ENCODE measurements at regions not wholly inside any gene's neighbourhood (a gene's known extent, or its start where the extent isn't known, plus 50 kb on each side); places are given as distances from the start of the nearest gene placed in this dataset.

DNA sequence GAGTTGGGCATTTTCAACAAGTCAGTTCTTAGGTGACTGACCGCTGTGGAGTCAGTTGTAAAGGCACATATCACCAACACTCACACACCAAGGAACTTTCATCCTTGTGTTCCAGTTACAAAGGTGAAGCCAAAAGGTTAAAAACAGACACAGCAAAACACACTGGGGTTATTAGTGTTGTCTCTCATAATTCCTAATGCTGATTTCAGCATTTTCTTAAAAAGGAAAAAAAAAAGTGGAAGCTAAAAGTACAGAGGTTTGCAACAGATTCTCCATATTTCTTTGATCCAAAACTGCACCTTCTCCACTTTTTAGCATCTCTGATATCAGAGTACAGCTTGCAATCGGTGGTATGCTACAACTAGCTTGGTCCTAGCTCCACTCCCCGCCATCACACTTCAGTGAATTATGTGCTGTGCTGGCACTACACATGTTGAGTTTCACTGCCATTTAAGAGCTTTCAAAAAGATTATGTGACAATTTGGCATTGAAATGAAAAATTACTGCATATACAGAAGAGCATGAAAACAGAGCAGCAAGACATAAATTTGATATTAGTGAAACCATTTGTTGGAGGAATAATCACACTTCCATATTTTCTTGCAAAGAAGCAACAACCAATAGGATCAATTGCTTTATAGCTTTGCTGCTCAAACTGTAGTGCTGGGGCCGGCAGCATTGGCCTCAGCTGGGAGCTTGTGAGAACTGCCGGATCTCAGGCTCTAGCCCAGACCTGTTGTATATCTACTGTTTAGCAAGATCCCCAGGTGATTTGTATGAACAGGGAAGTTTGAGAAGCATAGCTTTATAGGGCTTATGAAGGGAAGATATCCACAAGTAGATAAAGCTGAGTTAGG is 62.3 kb upstream of the DAPL1 start:
- DNase-seq = no peak

- DNase-seq = no peak
Measured at GRCh38 chr2:158733430-158733755, 61.7 kb upstream of the DAPL1 start.

DNA sequence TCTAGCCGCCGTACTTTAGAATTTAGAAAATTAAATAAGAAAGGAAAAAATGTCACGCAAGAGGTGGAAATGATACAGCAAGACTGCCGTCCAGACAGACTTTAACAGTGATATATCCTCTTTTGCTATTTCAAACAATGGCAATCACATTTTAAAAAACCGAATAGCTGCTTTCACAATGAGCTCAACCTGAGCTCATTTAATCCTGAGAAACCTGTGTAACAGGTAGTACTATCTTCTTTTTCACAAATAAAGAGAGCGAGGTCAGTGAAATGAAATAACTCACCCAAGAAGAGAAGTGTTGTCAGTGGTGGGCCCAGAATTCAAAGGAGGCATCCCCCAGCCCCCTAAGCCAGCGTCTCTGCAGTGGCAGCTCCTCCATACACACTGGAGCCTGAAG is 60.7 kb upstream of the DAPL1 start:
- DNase-seq = no peak

DNA sequence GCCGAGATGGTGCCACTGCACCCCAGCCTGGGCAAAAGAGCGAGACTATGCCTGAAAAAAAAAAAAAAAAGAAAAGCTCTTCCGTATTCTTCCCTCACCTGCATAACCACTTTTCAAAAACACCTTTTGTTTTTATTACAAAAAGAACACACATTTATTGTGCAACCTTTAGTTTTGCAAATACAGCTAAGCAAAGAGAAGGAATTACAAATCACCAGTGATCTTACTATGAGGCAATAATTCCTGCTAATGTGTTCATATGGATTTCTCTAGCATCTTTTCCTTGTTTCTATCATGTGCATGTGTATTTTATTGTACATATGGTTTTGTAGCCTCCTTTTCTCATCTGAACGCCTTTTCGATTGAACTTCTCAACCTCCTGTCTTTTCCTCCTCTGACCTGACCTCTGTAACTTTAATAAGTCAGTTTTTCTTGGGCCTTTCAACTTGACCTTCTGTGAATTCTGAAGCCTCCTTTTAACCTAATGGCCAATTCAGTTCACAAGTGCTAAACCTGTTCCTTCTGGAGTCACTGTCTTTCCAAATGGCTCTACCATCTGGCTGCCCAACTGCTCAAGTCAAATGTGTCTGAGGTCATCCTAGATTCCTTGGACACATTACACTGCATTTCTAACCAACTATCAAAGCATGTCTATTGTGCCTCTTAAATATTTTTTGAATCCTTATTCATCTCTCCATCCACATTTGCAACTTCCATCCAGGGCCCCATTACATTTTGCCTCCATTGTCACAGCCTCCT is 59.1 kb upstream of the DAPL1 start:
- peak in 1 of 2 experiments; percentile 33 for DNase-seq

DNA sequence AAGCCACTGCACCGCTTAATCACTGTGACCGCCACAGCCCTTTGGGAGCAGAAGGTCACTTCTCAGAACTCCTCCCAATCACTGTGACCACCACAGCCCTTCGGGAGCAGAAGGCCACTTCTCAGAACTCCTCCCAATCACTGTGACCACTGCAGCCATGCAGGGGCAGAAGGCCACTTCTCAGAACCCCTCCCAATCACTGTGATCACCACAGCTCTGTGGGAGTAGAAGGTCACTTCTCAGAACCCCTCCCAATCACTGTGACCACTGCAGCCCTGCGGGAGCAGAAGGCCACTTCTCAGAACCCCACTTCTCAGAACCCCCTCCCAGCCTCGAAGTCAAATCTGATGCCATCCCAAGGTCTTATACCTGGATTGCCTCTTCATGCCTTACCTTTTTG is 56.8 kb upstream of the DAPL1 start:
- DNase-seq = no peak

- no peak for DNase-seq
Measured at GRCh38 chr2:158740127-158740526, 55.0 kb upstream of the DAPL1 start.

GRCh38 chr2:158740621-158741020 is 54.5 kb upstream of the DAPL1 start:
- DNase-seq = peak; percentile 58 to 82

GRCh38 chr2:158741625-158742024 is 53.5 kb upstream of the DAPL1 start:
- DNase-seq = no peak

DNA sequence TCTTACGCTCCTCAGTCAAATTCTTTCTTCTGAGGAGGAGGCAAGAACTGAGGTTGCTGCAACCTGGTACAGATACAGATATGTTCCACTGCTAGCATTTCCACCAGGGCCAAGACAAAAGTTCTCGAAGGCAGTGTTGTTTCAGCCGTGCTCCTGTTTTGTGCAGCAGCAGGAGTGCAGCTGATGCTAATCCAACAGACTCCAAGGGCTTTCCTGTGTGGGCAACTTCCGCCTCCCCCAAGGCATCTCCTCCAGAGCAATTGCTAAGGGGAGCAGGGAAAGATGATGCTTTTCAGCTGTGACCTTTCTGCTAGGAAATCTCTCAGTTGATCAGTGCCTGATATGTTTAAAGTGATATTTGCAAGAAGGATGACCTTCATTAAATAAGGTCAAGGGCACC is 52.6 kb upstream of the DAPL1 start:
- DNase-seq = no peak

DNA sequence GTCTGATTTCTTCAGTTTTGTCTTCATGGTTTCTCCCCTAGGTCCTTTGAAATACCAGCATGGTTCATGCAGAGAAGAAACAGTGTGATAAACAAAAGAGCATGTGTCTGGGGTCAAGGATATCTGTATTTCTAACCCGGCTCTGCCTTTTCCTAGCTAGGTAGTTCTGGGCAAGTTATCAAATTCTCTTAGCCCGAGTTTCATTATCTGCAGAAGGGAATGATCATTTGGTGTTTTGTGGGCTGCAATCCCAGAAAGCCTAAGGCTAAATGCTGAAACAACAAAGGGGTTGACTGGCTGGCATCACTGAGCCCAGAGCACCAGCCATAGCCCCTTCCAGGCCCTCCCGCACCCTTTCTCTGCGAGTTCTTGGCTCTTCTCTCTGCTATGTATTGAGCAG is 51.7 kb upstream of the DAPL1 start:
- DNase-seq = no peak

- DNase-seq = no peak
Measured at GRCh38 chr2:158743879-158744278, 51.2 kb upstream of the DAPL1 start.

GRCh38 chr2:158745067-158745865 is 49.9 kb upstream of the DAPL1 start:
- DNase-seq = peak; percentile 18 to 64
